IMR-90 (cell line): ENCODE measurements at regions not wholly inside any gene's neighbourhood (a gene's known extent, or its start where the extent isn't known, plus 50 kb on each side); places are given as distances from the start of the nearest gene placed in this dataset.

Source experiments
- ATAC-seq: fragments of 200-7000 bp; cut with Tn5 transposase; 2 replicates; pipeline ENCODE4 v1.9.1; 2020; ENCODE audit warnings: low read depth, mild to moderate bottlenecking, moderate library complexity
- BruUV-seq: library from RNA; stranded (reverse); fragments of 400-500 nt; replicated peaks from 2 replicates; lab custom pipeline; 2021; lab: Mats Ljungman, UMichigan
- CTCF ChIA-PET: fragments of 300-600 bp; formaldehyde crosslinking; extraction: SDS; loops from one replicate; lab custom pipeline; 2021; ENCODE audit warnings: antibody characterized with exemption; lab: Yijun Ruan, JAX
- POLR2A ChIA-PET: fragments of 300-600 bp; sonication (Branson Sonifier 250); formaldehyde crosslinking; loops from one replicate; lab custom pipeline; 2022; ENCODE audit warnings: antibody characterized with exemption; ENCODE audit not compliant: unreplicated experiment; lab: Charles Lee
- DNase-seq: peaks from one replicate; pipeline ENCODE4 v3.0.0; 2013
- H2AFZ ChIP-seq: replicated peaks from 2 replicates; pipeline ENCODE3; 2013; ENCODE audit warnings: low read length, mild to moderate bottlenecking; ENCODE audit not compliant: poor library complexity
- H2AK5ac ChIP-seq: 2 replicates; pipeline ENCODE4 v1.6.1; 2013; ENCODE audit warnings: low read depth, low read length, inconsistent platforms
- H2AK9ac ChIP-seq: replicated peaks from 2 replicates; pipeline ENCODE3; 2013; ENCODE audit warnings: mild to moderate bottlenecking, low read depth, low read length, moderate library complexity; ENCODE audit not compliant: poor library complexity
- H2BK120ac ChIP-seq: 2 replicates; pipeline ENCODE4 v1.6.1; 2013; ENCODE audit warnings: low read depth, low read length, inconsistent platforms
- H2BK15ac ChIP-seq: 3 replicates; pipeline ENCODE4 v1.6.1; 2013; ENCODE audit warnings: low read depth, low read length, inconsistent platforms
- H2BK20ac ChIP-seq: 2 replicates; pipeline ENCODE4 v1.6.1; 2013; ENCODE audit warnings: low read depth, mild to moderate bottlenecking, inconsistent platforms, low read length, moderate library complexity
- H2BK5ac ChIP-seq: 2 replicates; pipeline ENCODE4 v1.6.1; 2013; ENCODE audit warnings: mild to moderate bottlenecking, low read depth, low read length, inconsistent platforms; ENCODE audit not compliant: poor library complexity, severe bottlenecking
- H3K14ac ChIP-seq: replicated peaks from 2 replicates; pipeline ENCODE4 v1.6.1; 2013; ENCODE audit warnings: low read depth, low read length, inconsistent platforms
- H3K18ac ChIP-seq: 2 replicates; pipeline ENCODE4 v1.6.1; 2013; ENCODE audit warnings: low read depth, low read length, control low read depth
- H3K23ac ChIP-seq: 2 replicates; pipeline ENCODE4 v1.6.1; 2013; ENCODE audit warnings: low read depth, low read length, inconsistent platforms
- H3K27ac ChIP-seq: 2 replicates; pipeline ENCODE4 v1.5.1; 2013; ENCODE audit warnings: mild to moderate bottlenecking, control low read depth, low read length; ENCODE audit not compliant: insufficient read depth
- H3K27me3 ChIP-seq: 2 replicates; pipeline ENCODE4 v1.6.1; 2013; ENCODE audit warnings: low read length; ENCODE audit not compliant: control insufficient read depth, insufficient read depth
- H3K36me3 ChIP-seq: 2 replicates; pipeline ENCODE4 v1.6.1; 2013; ENCODE audit warnings: low read length, mixed read lengths; ENCODE audit not compliant: control insufficient read depth, insufficient read depth
- H3K4ac ChIP-seq: 2 replicates; pipeline ENCODE4 v1.6.1; 2013; ENCODE audit warnings: low read depth, low read length, inconsistent platforms
- H3K4me1 ChIP-seq: 2 replicates; pipeline ENCODE4 v1.6.1; 2013; ENCODE audit warnings: low read length, mixed read lengths; ENCODE audit not compliant: control insufficient read depth, insufficient read depth
- H3K4me2 ChIP-seq: 2 replicates; pipeline ENCODE4 v1.6.1; 2013; ENCODE audit warnings: low read depth, mild to moderate bottlenecking, control low read depth, low read length, moderate library complexity
- H3K4me3 ChIP-seq: 2 replicates; pipeline ENCODE4 v1.5.1; 2013; ENCODE audit warnings: low read depth, mild to moderate bottlenecking, control low read depth, low read length, moderate library complexity; ENCODE audit not compliant: insufficient read depth
- H3K56ac ChIP-seq: 2 replicates; pipeline ENCODE4 v1.6.1; 2013; ENCODE audit warnings: low read length, inconsistent platforms; ENCODE audit not compliant: insufficient read depth; ENCODE audit errors: extremely low read depth
- H3K79me1 ChIP-seq, 2 experiments: 2 replicates each; pipeline ENCODE4 v1.6.1; 2013; ENCODE audit warnings: low read length in 2 of 2, inconsistent platforms in 1 of 2, low read depth in 1 of 2
- H3K9ac ChIP-seq: 2 replicates; pipeline ENCODE4 v1.6.1; 2013; ENCODE audit warnings: low read depth, low read length, control low read depth
- H3K9me1 ChIP-seq: 2 replicates; pipeline ENCODE4 v1.6.1; 2013; ENCODE audit warnings: low read length, inconsistent platforms; ENCODE audit not compliant: insufficient read depth
- H3K9me3 ChIP-seq: 2 replicates; pipeline ENCODE4 v1.6.1; 2013; ENCODE audit warnings: low read length; ENCODE audit not compliant: control insufficient read depth, insufficient read depth
- H4K20me1 ChIP-seq: 2 replicates; pipeline ENCODE4 v1.6.1; 2013; ENCODE audit warnings: low read length, inconsistent platforms; ENCODE audit not compliant: insufficient read depth
- H4K5ac ChIP-seq: 2 replicates; pipeline ENCODE4 v1.6.1; 2013; ENCODE audit warnings: mild to moderate bottlenecking, low read depth, low read length, control low read depth
- H4K8ac ChIP-seq, 2 experiments: 2 replicates each; pipeline ENCODE4 v1.6.1; 2013; ENCODE audit warnings: low read depth in 2 of 2, low read length in 2 of 2, control low read depth in 1 of 2, inconsistent platforms in 1 of 2
- H4K91ac ChIP-seq: 2 replicates; pipeline ENCODE4 v1.6.1; 2013; ENCODE audit warnings: low read depth, low read length, inconsistent platforms; ENCODE audit not compliant: insufficient read depth
- USF2 ChIP-seq: fragments of 150-350 bp; IDR thresholded peaks from 2 replicates; pipeline ENCODE4 v1.6.1; 2017; ENCODE audit warnings: mild to moderate bottlenecking, antibody characterized with exemption, low read length, low read depth
- WGBS, 2 experiments: methylation state at CpG; one replicate each; pipeline versions ENCODE4 v1.1.5 to v1.1.7; 2013; ENCODE audit warnings: missing lambda C conversion rate in 2 of 2; ENCODE audit not compliant: insufficient read length in 1 of 2; ENCODE audit errors: extremely low coverage in 2 of 2; 5-methylcytosine and 5-hydroxymethylcytosine counted together
- dilution Hi-C: fragments of 300-500 bp; cut with HindIII; formaldehyde crosslinking; loops from one replicate; pipeline ENCODE4 v1.14.3; 2018; ENCODE audit warnings: low sequenced_read_pairs; ENCODE audit not compliant: unreplicated experiment
- in situ Hi-C: fragments of 300-500 bp; cut with MboI; formaldehyde crosslinking; loops from 3 replicates; pipeline ENCODE4 v1.14.3; 2019; ENCODE audit warnings: low sequenced_read_pairs, inconsistent platforms, mixed read lengths
- intact Hi-C: fragments of 100-400 bp; cut with micrococcal nuclease; formaldehyde crosslinking; loops from 2 replicates; pipeline ENCODE4 v1.10.0; 2022

- dilution Hi-C loops (no loop called here), intact Hi-C loops (no loop called here), in situ Hi-C loops (no loop called here)
- no CpG with 5 or more reads among the region's 8 CpGs for WGBS, 2 experiments
- Histone ChIP-seq H4K91ac (no peak overlapping the region), H3K14ac (no peak overlapping the region), H3K4me3 (no peak overlapping the region), H3K9me1 (no peaks in the 10 kb centered on the region), H3K9ac (no peak overlapping the region), H2BK20ac (no peak overlapping the region), H2AK5ac (no peak overlapping the region), H3K36me3 (no peaks in the 10 kb centered on the region), H2BK15ac (no peak overlapping the region), H3K27ac (no peak overlapping the region), H3K18ac (no peak overlapping the region), H3K4me2 (no peak overlapping the region), H2BK5ac (no peak overlapping the region), H3K56ac (no peak overlapping the region), H4K20me1 (no peaks in the 10 kb centered on the region), H2BK120ac (no peak overlapping the region), H3K79me1 (no peaks in the 10 kb centered on the region), H3K23ac (no peak overlapping the region), H3K4me1 (no peaks in the 10 kb centered on the region), H2AFZ (no peak overlapping the region), H3K4ac (no peak overlapping the region), H2AK9ac (no peak overlapping the region), H4K8ac (no peak overlapping the region), H3K27me3 (no peaks in the 10 kb centered on the region), H3K9me3 (peaks cover 10% of the 10 kb centered on the region), H4K5ac (no peak overlapping the region)
- POLR2A ChIA-PET, result no interaction called here
- BruUV-seq, result no TSS peak
- TF ChIP-seq USF2, result no peak
- DNase-seq, result no peak
- CTCF ChIA-PET, result interaction anchor here (1.0 kb wide), 1 partner anchor 15 kb away, joined by 5 read pairs; no protein-coding TSS in a partner anchor
- ATAC-seq, result no peak
Measured at GRCh38 chr15:94655249-94655880, 424.0 kb downstream of the MCTP2 start.
